CD14-positive monocyte (primary cell): ENCODE measurements at regions not wholly inside any gene's neighbourhood (a gene's known extent, or its start where the extent isn't known, plus 50 kb on each side); places are given as distances from the start of the nearest gene placed in this dataset.

ENCODE experiments used
- DNase-seq, 3 donors: peaks; one replicate each; pipeline ENCODE4 v3.0.0-alpha.2; 2011 to 2022
- H2AFZ ChIP-seq: 2 replicates; pipeline ENCODE4 v1.6.0; 2012; ENCODE audit warnings: mild to moderate bottlenecking, low read depth, low read length, inconsistent platforms; ENCODE audit not compliant: insufficient read depth, poor library complexity, severe bottlenecking
- H3K27ac ChIP-seq, 2 donors: 1 replicate in 1 of 2; 2 replicates in 1 of 2; pipeline ENCODE4 v1.5.1; 2012 to 2013; ENCODE audit warnings: low read length in 2 of 2, control low read depth in 1 of 2, inconsistent platforms in 1 of 2, low read depth in 1 of 2, mild to moderate bottlenecking in 1 of 2
- H3K27me3 ChIP-seq, 2 donors: one replicate each; pipeline versions ENCODE4 v1.6.0 to v1.6.1; 2011 to 2013; ENCODE audit warnings: low read length in 2 of 2; ENCODE audit not compliant: control insufficient read depth in 2 of 2, insufficient read depth in 2 of 2
- H3K36me3 ChIP-seq, 2 donors: replicated peaks in 1 of 2; 1 replicate in 1 of 2; 2 replicates in 1 of 2; pipeline versions ENCODE4 v1.5.1 to v1.6.1; 2012 to 2013; ENCODE audit warnings: low read length in 2 of 2, control low read depth in 1 of 2, inconsistent platforms in 1 of 2, mild to moderate bottlenecking in 1 of 2; ENCODE audit not compliant: insufficient read depth in 2 of 2, control insufficient read depth in 1 of 2
- H3K4me1 ChIP-seq, 2 donors: 1 replicate in 1 of 2; 2 replicates in 1 of 2; pipeline versions ENCODE4 v1.5.1 to v1.6.1; 2012 to 2013; ENCODE audit warnings: low read length in 2 of 2, control low read depth in 1 of 2, inconsistent platforms in 1 of 2, mild to moderate bottlenecking in 1 of 2, moderate library complexity in 1 of 2; ENCODE audit not compliant: insufficient read depth in 2 of 2, control insufficient read depth in 1 of 2
- H3K4me2 ChIP-seq: replicated peaks from 2 replicates; pipeline ENCODE3; 2012; ENCODE audit warnings: low read length, moderate library complexity, mild to moderate bottlenecking; ENCODE audit not compliant: poor library complexity, severe bottlenecking; ENCODE audit errors: extremely low read depth
- H3K4me3 ChIP-seq, 3 experiments: fragments of 200-600 bp in 1 of 3; sonication (generic) in 1 of 3; replicated peaks in 1 of 3; 1 replicate in 2 of 3; 2 replicates in 1 of 3; pipeline ENCODE4 v1.5.1; 2011 to 2013; ENCODE audit warnings: low read length in 3 of 3, mild to moderate bottlenecking in 3 of 3, control low read depth in 2 of 3, low read depth in 2 of 3, inconsistent platforms in 1 of 3, moderate library complexity in 1 of 3
- H3K79me2 ChIP-seq: 2 replicates; pipeline ENCODE4 v1.6.0; 2012; ENCODE audit warnings: mild to moderate bottlenecking, control low read depth, inconsistent platforms, low read length, moderate library complexity; ENCODE audit not compliant: insufficient read depth
- H3K9ac ChIP-seq: 2 replicates; pipeline ENCODE4 v1.6.0; 2017; ENCODE audit warnings: low read length, mild to moderate bottlenecking; ENCODE audit not compliant: insufficient read depth, poor library complexity, severe bottlenecking
- H3K9me3 ChIP-seq, 2 donors: replicated peaks in 1 of 2; 1 replicate in 1 of 2; 2 replicates in 1 of 2; pipeline versions ENCODE4 v1.5.1 to v1.6.1; 2012 to 2013; ENCODE audit warnings: low read length in 2 of 2, control low read depth in 1 of 2; ENCODE audit not compliant: control insufficient read depth in 1 of 2, insufficient read depth in 1 of 2
- H4K20me1 ChIP-seq: 2 replicates; pipeline ENCODE4 v1.6.0; 2012; ENCODE audit warnings: mild to moderate bottlenecking, low read length, control low read depth, moderate library complexity; ENCODE audit not compliant: insufficient read depth
- H3K27ac Mint-ChIP-seq, 7 donors: one replicate each; pipeline ENCODE4 v1.8.0; 2020; ENCODE audit warnings: mild to moderate bottlenecking in 7 of 7, mixed read lengths in 7 of 7, moderate library complexity in 6 of 7, inconsistent platforms in 2 of 7
- H3K27me3 Mint-ChIP-seq, 3 donors: one replicate each; pipeline ENCODE4 v1.8.0; 2021 to 2022; ENCODE audit warnings: low read depth in 3 of 3, mild to moderate bottlenecking in 3 of 3, mixed read lengths in 3 of 3, moderate library complexity in 3 of 3, inconsistent platforms in 1 of 3
- H3K36me3 Mint-ChIP-seq, 2 donors: one replicate each; pipeline ENCODE4 v1.8.0; 2020; ENCODE audit warnings: mixed read lengths in 2 of 2, inconsistent platforms in 1 of 2, mild to moderate bottlenecking in 1 of 2
- H3K4me1 Mint-ChIP-seq: one replicate; pipeline ENCODE4 v1.8.0; 2020; ENCODE audit warnings: mild to moderate bottlenecking, mixed read lengths
- H3K4me3 Mint-ChIP-seq, 2 donors: one replicate each; pipeline ENCODE4 v1.8.0; 2020; ENCODE audit warnings: mild to moderate bottlenecking in 2 of 2, mixed read lengths in 2 of 2, moderate library complexity in 1 of 2
- H3K9me3 Mint-ChIP-seq, 7 donors: one replicate each; pipeline ENCODE4 v1.8.0; 2020 to 2022; ENCODE audit warnings: mixed read lengths in 7 of 7, mild to moderate bottlenecking in 6 of 7, moderate library complexity in 6 of 7, inconsistent platforms in 2 of 7
- WGBS: methylation state at CpG from one replicate; pipeline ENCODE4 v1.1.5; 2013; ENCODE audit warnings: missing lambda C conversion rate; ENCODE audit not compliant: insufficient coverage; 5-methylcytosine and 5-hydroxymethylcytosine counted together
- intact Hi-C, 2 donors: fragments of 100-400 bp; cut with micrococcal nuclease; formaldehyde crosslinking; loops; one replicate each; pipeline versions ENCODE4 v1.15.0 to v1.15.1; 2023
- TF ChIP-seq, protein P1 (sequence below): fragments of 200-600 bp; IDR thresholded peaks from one replicate; pipeline ENCODE4 v1.8.0; 2022; ENCODE audit warnings: antibody characterized with exemption, mild to moderate bottlenecking

DNA sequence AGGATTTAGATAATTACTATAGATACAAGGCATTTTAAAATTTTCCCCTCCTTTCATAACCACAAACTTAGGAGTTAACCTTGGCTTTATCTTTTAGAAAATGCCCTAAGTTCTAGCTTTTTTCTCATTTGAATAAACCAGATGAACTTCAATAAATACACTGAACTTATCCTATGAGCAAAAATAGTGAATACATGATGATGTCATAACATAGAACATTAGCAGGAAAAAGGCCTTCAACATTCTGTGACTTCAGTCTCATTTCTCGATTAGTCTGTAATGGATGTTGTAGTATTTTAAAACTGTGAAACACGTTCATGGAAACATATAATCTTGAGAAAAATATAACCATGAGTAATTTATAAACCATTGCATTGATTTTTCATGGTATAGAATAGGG lies 550.7 kb downstream of the PKHD1 start:
- Mint-ChIP-seq H3K9me3 (no peaks in the 10 kb centered on the region), H3K36me3 (no peaks in the 10 kb centered on the region), H3K27me3 (peaks cover 0 to 6% (median 2%) of the 10 kb centered on the region in 3 donors), H3K27ac (no peak overlapping the region), H3K4me3 (no peak overlapping the region), H3K4me1 (no peaks in the 10 kb centered on the region)
- no peaks in the 10 kb centered on the region for H3K27me3 ChIP-seq
- H2AFZ ChIP-seq, result no peak overlapping the region
- no peaks in the 10 kb centered on the region for H3K9me3 ChIP-seq
- H4K20me1 ChIP-seq, result no peaks in the 10 kb centered on the region
- H3K4me3 ChIP-seq, result no peak overlapping the region
- WGBS, result no CpG with 5 or more reads among the region's 2 CpGs
- H3K27ac ChIP-seq, result no peak overlapping the region
- TF ChIP-seq, protein P1, sequence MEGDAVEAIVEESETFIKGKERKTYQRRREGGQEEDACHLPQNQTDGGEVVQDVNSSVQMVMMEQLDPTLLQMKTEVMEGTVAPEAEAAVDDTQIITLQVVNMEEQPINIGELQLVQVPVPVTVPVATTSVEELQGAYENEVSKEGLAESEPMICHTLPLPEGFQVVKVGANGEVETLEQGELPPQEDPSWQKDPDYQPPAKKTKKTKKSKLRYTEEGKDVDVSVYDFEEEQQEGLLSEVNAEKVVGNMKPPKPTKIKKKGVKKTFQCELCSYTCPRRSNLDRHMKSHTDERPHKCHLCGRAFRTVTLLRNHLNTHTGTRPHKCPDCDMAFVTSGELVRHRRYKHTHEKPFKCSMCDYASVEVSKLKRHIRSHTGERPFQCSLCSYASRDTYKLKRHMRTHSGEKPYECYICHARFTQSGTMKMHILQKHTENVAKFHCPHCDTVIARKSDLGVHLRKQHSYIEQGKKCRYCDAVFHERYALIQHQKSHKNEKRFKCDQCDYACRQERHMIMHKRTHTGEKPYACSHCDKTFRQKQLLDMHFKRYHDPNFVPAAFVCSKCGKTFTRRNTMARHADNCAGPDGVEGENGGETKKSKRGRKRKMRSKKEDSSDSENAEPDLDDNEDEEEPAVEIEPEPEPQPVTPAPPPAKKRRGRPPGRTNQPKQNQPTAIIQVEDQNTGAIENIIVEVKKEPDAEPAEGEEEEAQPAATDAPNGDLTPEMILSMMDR, result no peak
- no peak for DNase-seq
- H3K79me2 ChIP-seq, result no peaks in the 10 kb centered on the region
- no peak overlapping the region for H3K9ac ChIP-seq
- no peaks in the 10 kb centered on the region for H3K4me1 ChIP-seq
- no peak overlapping the region for H3K4me2 ChIP-seq
- H3K36me3 ChIP-seq, result no peaks in the 10 kb centered on the region
- intact Hi-C loops, result no loop called here

DNA sequence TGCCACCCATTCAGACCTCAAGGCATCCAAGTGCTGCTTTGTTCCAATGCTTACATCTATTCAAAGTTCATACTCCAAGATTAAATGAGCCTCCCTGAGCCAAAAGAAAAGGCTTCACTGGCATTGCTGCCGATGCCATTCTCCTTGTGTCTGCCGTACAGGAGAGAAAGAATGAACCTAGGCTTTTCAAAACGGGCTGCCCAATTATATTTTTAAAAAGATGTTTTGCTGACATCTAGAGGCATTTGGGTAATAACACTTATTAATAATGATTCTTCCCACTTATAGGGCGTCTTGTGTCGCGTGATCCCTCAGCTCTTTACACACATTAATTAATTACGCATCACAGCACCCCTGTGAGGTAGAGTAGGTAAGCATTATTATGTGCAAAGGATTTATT lies 545.6 kb downstream of the PKHD1 start:
- Histone ChIP-seq H3K27me3 (no peaks in the 10 kb centered on the region), H3K4me3 (no peak overlapping the region), H3K27ac (no peak overlapping the region), H3K4me2 (no peak overlapping the region), H3K79me2 (no peaks in the 10 kb centered on the region), H3K9ac (no peak overlapping the region), H2AFZ (no peak overlapping the region), H4K20me1 (no peaks in the 10 kb centered on the region), H3K36me3 (no peaks in the 10 kb centered on the region), H3K4me1 (no peaks in the 10 kb centered on the region), H3K9me3 (no peaks in the 10 kb centered on the region)
- H3K27me3 Mint-ChIP-seq, result peaks cover 2 to 3% (median 2%) of the 10 kb centered on the region in 3 donors
- no CpG with 5 or more reads among the region's 7 CpGs for WGBS
- TF ChIP-seq, protein P1, result no peak
- no peak for DNase-seq
- no peaks in the 10 kb centered on the region for H3K4me1 Mint-ChIP-seq
- H3K4me3 Mint-ChIP-seq, result no peak overlapping the region
- H3K9me3 Mint-ChIP-seq, result no peaks in the 10 kb centered on the region
- no peaks in the 10 kb centered on the region for H3K36me3 Mint-ChIP-seq
- intact Hi-C loops, result no loop called here
- no peak overlapping the region for H3K27ac Mint-ChIP-seq
